ENCODE measurements at regions not wholly inside any gene's neighbourhood (a gene's known extent, or its start where the extent isn't known, plus 50 kb on each side); places are given as distances from the start of the nearest gene placed in this dataset.

DNA sequence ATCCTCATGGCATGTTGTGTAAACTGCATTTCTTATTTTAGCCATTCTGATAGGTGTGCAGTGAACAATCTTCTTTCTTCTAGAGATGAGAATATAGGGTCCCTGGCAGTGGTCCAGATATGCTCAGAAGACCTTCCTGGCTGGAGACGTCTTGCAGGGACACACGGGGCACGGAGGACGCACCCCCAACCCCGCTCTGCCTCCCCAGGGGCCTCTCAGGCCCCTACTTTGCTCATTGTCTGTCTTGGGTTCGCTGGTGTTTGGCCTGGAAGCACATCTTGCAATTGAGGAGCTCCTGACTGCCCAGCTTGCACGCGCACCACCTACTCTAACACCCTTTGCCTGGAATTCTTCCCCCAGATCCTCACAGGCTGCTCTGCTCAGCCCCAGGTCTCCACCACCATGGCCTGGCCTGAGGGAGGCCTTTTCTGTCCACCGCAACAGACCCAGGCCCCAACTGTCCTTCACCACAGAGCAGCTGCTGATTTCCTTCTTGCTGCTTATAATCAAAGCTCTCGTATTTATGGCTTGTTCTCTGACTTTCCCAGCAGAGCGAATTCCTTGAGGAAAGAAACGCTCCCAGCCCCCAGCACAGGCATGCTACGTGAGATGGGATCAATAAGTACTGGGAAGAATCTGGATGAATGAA lies 295.9 kb upstream of the HDAC4 start:
- H3K9me3 Mint-ChIP-seq = no peaks in the 10 kb centered on the region
- DNase-seq (no peak), ATAC-seq (replicated peaks in 1 of 4) (no peak)
- peaks cover 0 to 9% of the 10 kb centered on the region in 2 experiments for H3K27me3 ChIP-seq (replicated peaks in 1 of 2; ENCODE audit: control insufficient read depth in 2 of 2, extremely low read depth in 1 of 2, insufficient read depth in 2 of 2, low read length in 1 of 2)
- WGBS (ENCODE audit: insufficient coverage) = 75% methylated on average over 10 of the region's 13 CpGs
- H3K4me1 Mint-ChIP-seq = no peaks in the 10 kb centered on the region
- POLR2A ChIA-PET = no interaction called here
- H3K27ac Mint-ChIP-seq = no peak overlapping the region
- no peaks in the 10 kb centered on the region for H3K9me3 ChIP-seq
- H3K27me3 Mint-ChIP-seq = peaks cover 0 to 3% of the 10 kb centered on the region in 2 donors
- no peaks in the 10 kb centered on the region for H3K36me3 Mint-ChIP-seq
- H3K4me1 ChIP-seq (ENCODE audit: control insufficient read depth in 1 of 2, extremely low read depth in 1 of 2, insufficient read depth in 2 of 2, low read length in 2 of 2) = no peaks in the 10 kb centered on the region
- H3K4me3 ChIP-seq (ENCODE audit: control insufficient read depth in 1 of 2, extremely low read depth in 1 of 2, low read length in 1 of 2) = no peak overlapping the region
- H3K27ac ChIP-seq (ENCODE audit: low read length) = no peak overlapping the region
- no peaks in the 10 kb centered on the region for H3K36me3 ChIP-seq (ENCODE audit: control insufficient read depth in 2 of 2, extremely low read depth in 1 of 2, insufficient read depth in 1 of 2, low read length in 1 of 2)
- no peak overlapping the region for H3K4me3 Mint-ChIP-seq
- CTCF ChIA-PET = no interaction called here

DNA sequence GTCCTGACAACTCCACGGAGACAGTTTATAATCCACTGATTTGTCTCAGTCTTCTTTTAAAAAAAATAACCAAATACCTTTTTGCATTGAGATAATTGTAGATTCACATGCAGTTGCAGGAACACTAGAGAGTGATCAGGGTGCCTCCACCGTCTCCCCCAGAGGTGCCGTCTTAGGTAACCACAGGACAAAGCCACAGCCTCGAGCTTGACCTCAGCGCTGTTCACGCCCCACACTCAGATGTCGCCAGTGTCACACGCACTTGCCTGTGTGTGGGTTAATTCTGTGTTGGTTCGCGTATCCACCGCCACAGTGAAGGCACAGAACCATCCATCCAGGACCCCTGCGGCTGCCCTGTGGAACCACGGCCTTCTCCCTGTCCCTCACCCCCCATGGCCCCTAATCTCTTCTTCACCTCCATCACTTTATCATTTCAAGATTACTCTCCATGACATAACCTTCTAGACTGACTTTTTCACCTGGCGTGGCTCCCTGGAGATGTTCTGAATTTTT lies 295.0 kb upstream of the HDAC4 start:
- Histone ChIP-seq H3K27me3 (replicated peaks in 1 of 2; ENCODE audit: control insufficient read depth in 2 of 2, extremely low read depth in 1 of 2, insufficient read depth in 2 of 2, low read length in 1 of 2) (peaks cover 0 to 17% of the 10 kb centered on the region in 2 experiments), H3K27ac (ENCODE audit: low read length) (no peak overlapping the region), H3K4me1 (ENCODE audit: control insufficient read depth in 1 of 2, extremely low read depth in 1 of 2, insufficient read depth in 2 of 2, low read length in 2 of 2) (no peaks in the 10 kb centered on the region), H3K36me3 (ENCODE audit: control insufficient read depth in 2 of 2, extremely low read depth in 1 of 2, insufficient read depth in 1 of 2, low read length in 1 of 2) (no peaks in the 10 kb centered on the region), H3K4me3 (ENCODE audit: control insufficient read depth in 1 of 2, extremely low read depth in 1 of 2, low read length in 1 of 2) (no peak overlapping the region), H3K9me3 (no peaks in the 10 kb centered on the region)
- no peak overlapping the region for H3K27ac Mint-ChIP-seq
- WGBS (ENCODE audit: insufficient coverage) = 24% methylated on average over 2 of the region's 14 CpGs
- H3K9me3 Mint-ChIP-seq = no peaks in the 10 kb centered on the region
- ATAC-seq (replicated peaks in 1 of 4) (no peak), DNase-seq (no peak)
- peaks cover 0 to 3% of the 10 kb centered on the region in 2 donors for H3K27me3 Mint-ChIP-seq
- no peaks in the 10 kb centered on the region for H3K4me1 Mint-ChIP-seq
- no peak overlapping the region for H3K4me3 Mint-ChIP-seq
- CTCF ChIA-PET = no interaction called here
- no peaks in the 10 kb centered on the region for H3K36me3 Mint-ChIP-seq
- POLR2A ChIA-PET = no interaction called here

DNA sequence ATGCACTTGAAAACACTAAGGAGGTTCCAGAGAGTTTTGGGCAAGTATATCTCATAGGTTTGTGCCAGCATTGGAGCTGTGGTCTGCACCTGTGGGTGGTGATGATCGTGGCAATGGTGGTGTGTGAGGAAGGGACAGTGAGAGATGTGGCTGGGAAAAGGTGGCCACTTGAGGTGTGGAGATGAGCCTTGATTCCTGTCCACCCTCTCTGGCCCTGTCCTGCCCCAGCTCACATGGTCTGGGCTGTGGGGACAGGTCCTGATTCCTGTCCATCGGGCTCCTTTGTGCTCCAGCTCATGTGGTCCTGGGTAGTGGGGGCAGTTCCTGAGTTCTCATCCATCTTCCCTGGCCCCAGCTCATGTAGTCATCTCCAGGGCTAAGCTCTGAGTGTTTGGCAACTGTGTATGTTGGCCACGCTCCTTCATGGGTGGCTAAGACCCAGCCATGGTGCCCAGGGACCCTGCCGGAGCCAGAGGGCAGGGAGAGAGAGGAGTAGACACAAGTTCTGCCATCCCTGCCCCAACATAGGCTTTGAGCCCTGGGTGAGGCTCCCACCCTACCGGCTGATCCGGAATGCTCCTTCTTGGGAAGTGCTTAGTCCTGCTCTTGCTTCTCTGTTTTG lies 294.4 kb upstream of the HDAC4 start:
- H3K36me3 ChIP-seq (ENCODE audit: control insufficient read depth in 2 of 2, extremely low read depth in 1 of 2, insufficient read depth in 1 of 2, low read length in 1 of 2) = no peaks in the 10 kb centered on the region
- Mint-ChIP-seq H3K27me3 (peaks cover 0 to 3% of the 10 kb centered on the region in 2 donors), H3K4me3 (no peak overlapping the region), H3K27ac (no peak overlapping the region), H3K36me3 (no peaks in the 10 kb centered on the region), H3K4me1 (no peaks in the 10 kb centered on the region), H3K9me3 (no peaks in the 10 kb centered on the region)
- DNase-seq = no peak
- H3K27ac ChIP-seq (ENCODE audit: low read length) = no peak overlapping the region
- CTCF ChIA-PET = no interaction called here
- no peak overlapping the region for H3K4me3 ChIP-seq (ENCODE audit: control insufficient read depth in 1 of 2, extremely low read depth in 1 of 2, low read length in 1 of 2)
- H3K4me1 ChIP-seq (ENCODE audit: control insufficient read depth in 1 of 2, extremely low read depth in 1 of 2, insufficient read depth in 2 of 2, low read length in 2 of 2) = no peaks in the 10 kb centered on the region
- POLR2A ChIA-PET = no interaction called here
- WGBS (ENCODE audit: insufficient coverage) = 82% methylated on average over 4 of the region's 6 CpGs
- no peaks in the 10 kb centered on the region for H3K9me3 ChIP-seq
- H3K27me3 ChIP-seq (replicated peaks in 1 of 2; ENCODE audit: control insufficient read depth in 2 of 2, extremely low read depth in 1 of 2, insufficient read depth in 2 of 2, low read length in 1 of 2) = peaks cover 0 to 18% of the 10 kb centered on the region in 2 experiments
- ATAC-seq (replicated peaks in 1 of 4) = no peak

DNA sequence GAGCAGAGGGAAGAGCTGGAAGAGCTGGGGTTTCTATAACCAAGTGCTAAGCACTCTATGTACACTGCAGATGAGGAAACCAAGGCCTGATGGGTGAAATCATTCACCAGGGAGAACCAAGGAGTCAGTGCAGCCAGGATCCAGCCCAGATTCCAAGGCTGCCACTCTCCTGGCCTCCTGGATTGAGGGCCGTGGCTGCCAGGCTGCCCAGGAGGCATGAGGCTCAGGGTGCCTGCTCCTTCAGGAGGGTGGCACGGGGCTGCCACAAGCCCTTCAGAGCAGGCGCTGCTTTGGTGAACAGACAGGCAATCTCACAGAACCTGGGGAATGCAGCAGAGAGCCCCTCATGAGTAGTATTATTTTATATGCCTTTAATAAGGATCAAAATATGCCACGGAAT lies 293.7 kb upstream of the HDAC4 start:
- no peak overlapping the region for H3K27ac Mint-ChIP-seq
- H3K27me3 ChIP-seq (replicated peaks in 1 of 2; ENCODE audit: control insufficient read depth in 2 of 2, extremely low read depth in 1 of 2, insufficient read depth in 2 of 2, low read length in 1 of 2) = peaks cover 0 to 22% of the 10 kb centered on the region in 2 experiments
- ATAC-seq (replicated peaks in 1 of 4) (no peak), DNase-seq (no peak)
- WGBS (ENCODE audit: insufficient coverage) = 44% methylated on average over 3 of the region's 4 CpGs
- no peaks in the 10 kb centered on the region for H3K9me3 Mint-ChIP-seq
- H3K4me3 ChIP-seq (ENCODE audit: control insufficient read depth in 1 of 2, extremely low read depth in 1 of 2, low read length in 1 of 2) = no peak overlapping the region
- H3K4me3 Mint-ChIP-seq = no peak overlapping the region
- ChIA-PET POLR2A (no interaction called here), CTCF (no interaction called here)
- no peaks in the 10 kb centered on the region for H3K4me1 Mint-ChIP-seq
- no peaks in the 10 kb centered on the region for H3K4me1 ChIP-seq (ENCODE audit: control insufficient read depth in 1 of 2, extremely low read depth in 1 of 2, insufficient read depth in 2 of 2, low read length in 2 of 2)
- peaks cover 0 to 3% of the 10 kb centered on the region in 2 donors for H3K27me3 Mint-ChIP-seq
- H3K27ac ChIP-seq (ENCODE audit: low read length) = no peak overlapping the region
- no peaks in the 10 kb centered on the region for H3K36me3 Mint-ChIP-seq
- H3K9me3 ChIP-seq = no peaks in the 10 kb centered on the region
- no peaks in the 10 kb centered on the region for H3K36me3 ChIP-seq (ENCODE audit: control insufficient read depth in 2 of 2, extremely low read depth in 1 of 2, insufficient read depth in 1 of 2, low read length in 1 of 2)

DNA sequence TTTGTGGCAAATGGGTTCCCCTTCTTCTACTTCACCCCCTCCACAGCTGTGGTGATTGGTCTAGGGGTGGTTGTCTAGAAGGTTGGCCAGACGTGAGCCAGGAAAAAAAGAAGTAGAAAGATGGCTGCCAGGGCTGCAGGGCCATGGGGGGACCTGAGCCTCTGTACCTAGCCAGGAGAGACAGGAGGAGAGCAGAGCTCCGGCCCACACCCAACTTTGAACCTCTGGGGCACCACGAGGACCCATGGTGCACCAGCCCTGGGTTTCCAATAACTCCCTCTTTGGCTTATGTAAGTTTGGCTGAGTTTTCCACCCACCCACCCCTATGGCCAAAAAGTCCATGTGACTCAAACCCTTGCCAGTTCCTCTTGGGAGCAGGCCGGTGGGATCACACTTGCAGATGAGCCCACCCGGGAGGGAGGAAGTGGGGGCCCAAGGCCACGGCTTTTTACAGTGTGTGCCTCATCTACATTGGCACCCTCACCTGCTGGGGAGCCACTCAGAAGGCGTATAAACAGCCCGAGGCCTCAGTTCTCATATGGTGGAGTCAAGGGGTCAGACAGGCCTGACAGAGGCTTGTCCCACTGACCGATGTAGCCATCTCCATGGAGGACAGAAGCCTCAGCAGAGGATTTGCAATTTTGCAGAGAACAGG lies 293.1 kb upstream of the HDAC4 start:
- H3K4me3 ChIP-seq (ENCODE audit: control insufficient read depth in 1 of 2, extremely low read depth in 1 of 2, low read length in 1 of 2) = no peak overlapping the region
- no peak overlapping the region for H3K27ac ChIP-seq (ENCODE audit: low read length)
- POLR2A ChIA-PET = no interaction called here
- H3K27me3 Mint-ChIP-seq = peaks cover 0 to 3% of the 10 kb centered on the region in 2 donors
- 76% methylated on average over 8 of the region's 9 CpGs for WGBS (ENCODE audit: insufficient coverage)
- H3K4me1 Mint-ChIP-seq = no peaks in the 10 kb centered on the region
- H3K9me3 ChIP-seq = no peaks in the 10 kb centered on the region
- H3K9me3 Mint-ChIP-seq = no peaks in the 10 kb centered on the region
- CTCF ChIA-PET = no interaction called here
- no peaks in the 10 kb centered on the region for H3K36me3 Mint-ChIP-seq
- H3K36me3 ChIP-seq (ENCODE audit: control insufficient read depth in 2 of 2, extremely low read depth in 1 of 2, insufficient read depth in 1 of 2, low read length in 1 of 2) = no peaks in the 10 kb centered on the region
- DNase-seq (no peak), ATAC-seq (replicated peaks in 1 of 4) (no peak)
- no peak overlapping the region for H3K27ac Mint-ChIP-seq
- H3K27me3 ChIP-seq (replicated peaks in 1 of 2; ENCODE audit: control insufficient read depth in 2 of 2, extremely low read depth in 1 of 2, insufficient read depth in 2 of 2, low read length in 1 of 2) = peaks cover 0 to 24% of the 10 kb centered on the region in 2 experiments
- no peak overlapping the region for H3K4me3 Mint-ChIP-seq
- no peaks in the 10 kb centered on the region for H3K4me1 ChIP-seq (ENCODE audit: control insufficient read depth in 1 of 2, extremely low read depth in 1 of 2, insufficient read depth in 2 of 2, low read length in 2 of 2)

DNA sequence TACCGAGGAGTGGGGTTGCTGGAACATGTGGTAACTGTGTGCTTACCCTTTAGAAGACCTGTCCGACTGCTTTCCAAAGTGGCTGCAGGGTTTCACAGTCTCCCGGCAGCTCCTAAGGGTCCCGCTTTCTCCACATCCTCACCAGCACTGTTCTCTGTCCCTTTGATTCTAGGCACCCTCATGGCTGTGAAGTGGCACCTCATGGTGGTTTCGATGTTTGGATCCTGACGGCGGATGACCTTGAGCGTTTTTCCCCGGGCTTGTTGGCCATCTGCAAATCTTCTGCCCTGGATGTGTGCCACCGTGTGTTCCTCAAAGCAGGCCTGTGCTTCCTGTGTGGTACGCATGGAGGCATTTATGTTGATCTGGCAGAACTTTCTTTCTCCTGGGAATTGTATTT lies 292.5 kb upstream of the HDAC4 start:
- Histone ChIP-seq H3K9me3 (no peaks in the 10 kb centered on the region), H3K4me1 (ENCODE audit: control insufficient read depth in 1 of 2, extremely low read depth in 1 of 2, insufficient read depth in 2 of 2, low read length in 2 of 2) (no peaks in the 10 kb centered on the region), H3K27ac (ENCODE audit: low read length) (no peak overlapping the region), H3K36me3 (ENCODE audit: control insufficient read depth in 2 of 2, extremely low read depth in 1 of 2, insufficient read depth in 1 of 2, low read length in 1 of 2) (no peaks in the 10 kb centered on the region), H3K27me3 (replicated peaks in 1 of 2; ENCODE audit: control insufficient read depth in 2 of 2, extremely low read depth in 1 of 2, insufficient read depth in 2 of 2, low read length in 1 of 2) (peaks cover 0 to 24% of the 10 kb centered on the region in 2 experiments), H3K4me3 (ENCODE audit: control insufficient read depth in 1 of 2, extremely low read depth in 1 of 2, low read length in 1 of 2) (no peak overlapping the region)
- H3K9me3 Mint-ChIP-seq = no peaks in the 10 kb centered on the region
- ChIA-PET POLR2A (no interaction called here), CTCF (no interaction called here)
- H3K4me1 Mint-ChIP-seq = no peaks in the 10 kb centered on the region
- H3K27me3 Mint-ChIP-seq = peaks cover 3 to 7% of the 10 kb centered on the region in 2 donors
- no peak for ATAC-seq (replicated peaks in 1 of 4)
- H3K4me3 Mint-ChIP-seq = no peak overlapping the region
- no peak overlapping the region for H3K27ac Mint-ChIP-seq
- H3K36me3 Mint-ChIP-seq = no peaks in the 10 kb centered on the region
- DNase-seq = peak in 1 of 35 experiments; percentile 21
- 90% methylated on average over 5 of the region's 11 CpGs for WGBS (ENCODE audit: insufficient coverage)
